ENCODE measurements at regions not wholly inside any gene's neighbourhood (a gene's known extent, or its start where the extent isn't known, plus 50 kb on each side); places are given as distances from the start of the nearest gene placed in this dataset.

DNA sequence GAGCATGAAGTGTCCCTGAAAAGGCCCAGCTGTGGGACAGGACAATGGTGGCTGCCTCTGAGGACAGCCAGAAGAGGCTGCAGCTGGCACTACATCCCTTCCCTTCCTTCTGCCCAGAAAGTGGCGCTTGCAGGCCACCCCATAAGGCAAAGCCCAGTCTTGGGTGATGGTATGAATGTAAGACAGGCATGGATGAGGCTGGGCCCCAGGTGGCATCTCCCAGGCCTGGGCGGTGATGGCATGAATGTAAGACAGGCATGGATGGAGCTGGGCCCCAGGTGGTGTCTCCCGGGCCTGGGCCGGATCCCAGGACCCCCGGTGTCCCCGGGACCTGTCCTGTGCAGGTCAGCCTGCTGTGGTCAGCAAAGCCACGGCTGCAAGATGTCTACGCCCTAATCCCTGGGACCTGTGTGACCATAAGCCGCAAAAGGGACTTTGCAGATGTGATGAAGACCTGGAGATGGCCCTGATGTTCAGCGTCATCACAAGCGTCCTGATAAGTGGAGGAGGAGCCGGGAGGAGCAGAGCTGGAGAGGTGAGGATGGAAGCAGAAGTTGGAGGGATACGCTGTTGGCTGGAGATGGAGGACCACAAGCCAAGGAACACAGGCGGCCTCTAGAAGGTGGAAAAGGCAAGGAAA is 181.1 kb downstream of the CTTN start:
- no peak for TF ChIP-seq CTCF (IDR thresholded peaks at IDR 0.05 in 2 of 3, conservative IDR thresholded peaks at IDR 0.05 in 1 of 3; ENCODE audit: insufficient read depth in 2 of 3, low read depth in 1 of 3, low read length in 3 of 3)
- TF ChIP-seq ARNT (IDR thresholded peaks at IDR 0.05): no peak
- TF ChIP-seq DPF2 (IDR thresholded peaks at IDR 0.05): no peak
- no peak for TF ChIP-seq TBP (optimal IDR thresholded peaks at IDR 0.05; ENCODE audit: low read depth, low read length)
- no peak for TF ChIP-seq EZH2 (IDR thresholded peaks at IDR 0.05; ENCODE audit: borderline replicate concordance, low read depth, low read length)
- no peak for TF ChIP-seq FOXK2 (conservative IDR thresholded peaks at IDR 0.05 in 1 of 2, IDR thresholded peaks at IDR 0.05 in 1 of 2; ENCODE audit: low read depth in 2 of 2)
- no peak for TF ChIP-seq EP300 (IDR thresholded peaks at IDR 0.05; ENCODE audit: low read length)
- TF ChIP-seq ETV6 (IDR thresholded peaks at IDR 0.05; ENCODE audit: borderline replicate concordance in 1 of 2, low read depth in 2 of 2, low read length in 1 of 2): no peak
- no peak for TF ChIP-seq ETV6 (CRISPR knock-in tag; IDR thresholded peaks at IDR 0.05; ENCODE audit: borderline replicate concordance)
- no peak for TF ChIP-seq HBP1 (CRISPR knock-in tag; IDR thresholded peaks at IDR 0.05)
- TF ChIP-seq PML (IDR thresholded peaks at IDR 0.05; ENCODE audit: low read length): no peak
- TF ChIP-seq HDAC6 (IDR thresholded peaks at IDR 0.05; ENCODE audit: low read depth, low read length): no peak
- no peak for TF ChIP-seq ZNF197 (CRISPR knock-in tag; IDR thresholded peaks at IDR 0.05; ENCODE audit: low read depth)

Measured in K562 (cell line).